ENCODE measurements at regions not wholly inside any gene's neighbourhood (a gene's known extent, or its start where the extent isn't known, plus 50 kb on each side); places are given as distances from the start of the nearest gene placed in this dataset.

DNA sequence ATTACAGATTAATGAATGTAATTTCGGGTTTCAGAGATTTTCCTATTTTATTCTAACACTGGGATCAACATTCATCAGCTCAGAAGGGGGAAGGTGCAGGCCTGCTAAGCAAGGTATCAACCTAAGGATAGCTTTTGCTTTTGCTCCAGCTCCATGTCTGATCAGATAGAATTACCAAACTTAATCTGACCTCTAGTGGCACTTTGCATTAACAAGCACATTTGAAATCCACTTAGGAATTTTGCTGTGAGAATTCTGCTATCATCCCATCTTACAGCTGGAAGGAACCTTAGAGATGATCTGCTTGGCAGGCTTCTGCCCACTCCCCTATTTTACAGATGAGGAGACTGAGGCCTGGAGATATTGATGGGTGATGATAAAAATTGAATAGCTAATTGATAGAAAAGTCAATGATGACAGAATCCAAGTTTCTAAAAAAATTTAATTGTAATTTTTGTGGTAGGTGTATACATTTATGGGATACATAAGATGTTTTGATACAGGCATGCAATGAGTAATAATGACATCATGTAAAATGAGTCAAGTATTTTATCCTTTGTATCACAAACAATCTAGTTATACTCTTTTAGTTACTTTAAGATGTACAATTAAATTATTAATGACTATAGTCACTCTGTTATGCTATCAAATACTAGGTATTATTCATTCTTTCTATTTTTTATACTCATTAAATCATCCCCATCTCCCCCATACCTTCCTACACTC is 209.2 kb upstream of the ZPLD1 start:
- Histone ChIP-seq H3K36me3 (replicated peaks in 1 of 2; ENCODE audit: control insufficient read depth in 1 of 2, insufficient read depth in 2 of 2, low read length in 1 of 2) (no peaks in the 10 kb centered on the region), H3K27ac (ENCODE audit: low read depth in 2 of 2, low read length in 1 of 2) (no peak overlapping the region), H3F3A (replicated peaks; ENCODE audit: insufficient read depth) (no peaks in the 10 kb centered on the region), H3K4me2 (no peak overlapping the region), H3K9me2 (no peaks in the 10 kb centered on the region), H3K9ac (no peak overlapping the region), H3K27me3 (ENCODE audit: insufficient read depth) (no peaks in the 10 kb centered on the region), H4K20me1 (ENCODE audit: insufficient read depth) (no peaks in the 10 kb centered on the region), H3K79me2 (ENCODE audit: insufficient read depth) (no peaks in the 10 kb centered on the region), H3K4me3 (ENCODE audit: low read depth in 2 of 2, low read length in 1 of 2) (no peak overlapping the region), H3K4me1 (ENCODE audit: control insufficient read depth in 1 of 2, insufficient read depth in 2 of 2, low read depth in 1 of 2, low read length in 1 of 2) (peaks cover 5 to 11% of the 10 kb centered on the region in 2 experiments; a peak in 3 of 4 replicates), H3K9me3 (no peaks in the 10 kb centered on the region), H2AFZ (ENCODE audit: low read depth) (no peak overlapping the region)
- TF ChIP-seq SMC3 (IDR thresholded peaks at IDR 0.05; ENCODE audit: low read depth, low read length) (peak; percentile 94), RAD21 (IDR thresholded peaks at IDR 0.05; ENCODE audit: low read length) (peak; percentile 94), TCF12 (IDR thresholded peaks at IDR 0.05) (0 out of 2 replicates have a peak, but pooled peaks have one; percentile 14), FOXJ3 (CRISPR knock-in tag; IDR thresholded peaks at IDR 0.05) (no peak)
- TF ChIP-seq, protein P1, sequence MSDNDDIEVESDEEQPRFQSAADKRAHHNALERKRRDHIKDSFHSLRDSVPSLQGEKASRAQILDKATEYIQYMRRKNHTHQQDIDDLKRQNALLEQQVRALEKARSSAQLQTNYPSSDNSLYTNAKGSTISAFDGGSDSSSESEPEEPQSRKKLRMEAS (IDR thresholded peaks at IDR 0.05; ENCODE audit: low read depth): 0 out of 2 replicates have a peak, but pooled peaks have one; percentile 10
- TF ChIP-seq, protein P2, sequence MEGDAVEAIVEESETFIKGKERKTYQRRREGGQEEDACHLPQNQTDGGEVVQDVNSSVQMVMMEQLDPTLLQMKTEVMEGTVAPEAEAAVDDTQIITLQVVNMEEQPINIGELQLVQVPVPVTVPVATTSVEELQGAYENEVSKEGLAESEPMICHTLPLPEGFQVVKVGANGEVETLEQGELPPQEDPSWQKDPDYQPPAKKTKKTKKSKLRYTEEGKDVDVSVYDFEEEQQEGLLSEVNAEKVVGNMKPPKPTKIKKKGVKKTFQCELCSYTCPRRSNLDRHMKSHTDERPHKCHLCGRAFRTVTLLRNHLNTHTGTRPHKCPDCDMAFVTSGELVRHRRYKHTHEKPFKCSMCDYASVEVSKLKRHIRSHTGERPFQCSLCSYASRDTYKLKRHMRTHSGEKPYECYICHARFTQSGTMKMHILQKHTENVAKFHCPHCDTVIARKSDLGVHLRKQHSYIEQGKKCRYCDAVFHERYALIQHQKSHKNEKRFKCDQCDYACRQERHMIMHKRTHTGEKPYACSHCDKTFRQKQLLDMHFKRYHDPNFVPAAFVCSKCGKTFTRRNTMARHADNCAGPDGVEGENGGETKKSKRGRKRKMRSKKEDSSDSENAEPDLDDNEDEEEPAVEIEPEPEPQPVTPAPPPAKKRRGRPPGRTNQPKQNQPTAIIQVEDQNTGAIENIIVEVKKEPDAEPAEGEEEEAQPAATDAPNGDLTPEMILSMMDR (IDR thresholded peaks at IDR 0.05): peak; percentile 78
- peak; percentile 44 for DNase-seq
- ChIA-PET POLR2A (interaction anchor here (1.1 to 1.5 kb wide), 2 partner anchors 376 to 411 kb away, joined by 4 to 6 read pairs; partner anchors contain the start of gene NFKBIZ), CTCF (interaction anchor here (0.6 to 7.3 kb wide), 61 partner anchors 9 to 652 kb away, joined by 3 to 165 read pairs (median 4); partner anchors contain the start of genes NFKBIZ, NXPE3 and PCNP)
- 6% methylated on average over 1 of the region's 1 CpG for WGBS (ENCODE audit: low lambda C conversion rate)

GRCh38 chr3:102226463-102226862 is 208.4 kb upstream of the ZPLD1 start:
- H3K4me2 ChIP-seq: no peak overlapping the region
- H3K27ac ChIP-seq (ENCODE audit: low read depth in 2 of 2, low read length in 1 of 2): no peak overlapping the region
- DNase-seq: no peak
- no peaks in the 10 kb centered on the region for H3F3A ChIP-seq (replicated peaks; ENCODE audit: insufficient read depth)
- H3K9ac ChIP-seq: no peak overlapping the region
- H3K79me2 ChIP-seq (ENCODE audit: insufficient read depth): no peaks in the 10 kb centered on the region
- no peaks in the 10 kb centered on the region for H3K36me3 ChIP-seq (replicated peaks in 1 of 2; ENCODE audit: control insufficient read depth in 1 of 2, insufficient read depth in 2 of 2, low read length in 1 of 2)
- no peak overlapping the region for H3K4me3 ChIP-seq (ENCODE audit: low read depth in 2 of 2, low read length in 1 of 2)
- H3K9me3 ChIP-seq: no peaks in the 10 kb centered on the region
- ChIA-PET POLR2A (no interaction called here), CTCF (interaction anchor here (1.1 to 7.3 kb wide), 8 partner anchors 12 to 442 kb away, joined by 3 to 165 read pairs (median 12); no protein-coding TSS in a partner anchor)
- H2AFZ ChIP-seq (ENCODE audit: low read depth): no peak overlapping the region
- H3K27me3 ChIP-seq (ENCODE audit: insufficient read depth): no peaks in the 10 kb centered on the region
- H3K9me2 ChIP-seq: no peaks in the 10 kb centered on the region
- TF ChIP-seq SIN3A (IDR thresholded peaks at IDR 0.05; ENCODE audit: borderline replicate concordance, low read depth, low read length): no peak
- TF ChIP-seq, protein P1 (IDR thresholded peaks at IDR 0.05; ENCODE audit: low read depth): no peak
- TF ChIP-seq YY1 (IDR thresholded peaks at IDR 0.05; ENCODE audit: low read depth): no peak
- no peak for TF ChIP-seq RFX5 (IDR thresholded peaks at IDR 0.05; ENCODE audit: low read length)
- no peak for TF ChIP-seq NFIC (IDR thresholded peaks at IDR 0.05; ENCODE audit: borderline replicate concordance)
- no peak for TF ChIP-seq RXRA (IDR thresholded peaks at IDR 0.05; ENCODE audit: borderline replicate concordance, low read depth)
- no peak for TF ChIP-seq FOXM1 (IDR thresholded peaks at IDR 0.05; ENCODE audit: low read depth)
- TF ChIP-seq GABPA (IDR thresholded peaks at IDR 0.05; ENCODE audit: low read depth): no peak
- no peak for TF ChIP-seq EP300 (IDR thresholded peaks at IDR 0.05; ENCODE audit: borderline replicate concordance in 1 of 2, low read depth in 1 of 2, low read length in 1 of 2)
- TF ChIP-seq TAF1 (IDR thresholded peaks at IDR 0.05; ENCODE audit: borderline replicate concordance, low read depth, low read length): no peak
- TF ChIP-seq, protein P3, sequence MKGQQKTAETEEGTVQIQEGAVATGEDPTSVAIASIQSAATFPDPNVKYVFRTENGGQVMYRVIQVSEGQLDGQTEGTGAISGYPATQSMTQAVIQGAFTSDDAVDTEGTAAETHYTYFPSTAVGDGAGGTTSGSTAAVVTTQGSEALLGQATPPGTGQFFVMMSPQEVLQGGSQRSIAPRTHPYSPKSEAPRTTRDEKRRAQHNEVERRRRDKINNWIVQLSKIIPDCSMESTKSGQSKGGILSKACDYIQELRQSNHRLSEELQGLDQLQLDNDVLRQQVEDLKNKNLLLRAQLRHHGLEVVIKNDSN (IDR thresholded peaks at IDR 0.05; ENCODE audit: borderline replicate concordance, low read depth): no peak
- no peak for TF ChIP-seq TCF12 (IDR thresholded peaks at IDR 0.05)
- TF ChIP-seq FOSL2 (IDR thresholded peaks at IDR 0.05; ENCODE audit: borderline replicate concordance, low read depth): no peak
- WGBS (ENCODE audit: low lambda C conversion rate): 93% methylated on average over 1 of the region's 1 CpG
- H4K20me1 ChIP-seq (ENCODE audit: insufficient read depth): no peaks in the 10 kb centered on the region
- peaks cover 5 to 11% of the 10 kb centered on the region in 2 experiments; a peak in 3 of 4 replicates for H3K4me1 ChIP-seq (ENCODE audit: control insufficient read depth in 1 of 2, insufficient read depth in 2 of 2, low read depth in 1 of 2, low read length in 1 of 2)
